LNCAP (cell line): ENCODE measurements at regions not wholly inside any gene's neighbourhood (a gene's known extent, or its start where the extent isn't known, plus 50 kb on each side); places are given as distances from the start of the nearest gene placed in this dataset.

ENCODE experiments used
- TF ChIP-seq, protein P1 (sequence below): fragments of 450-650 bp; IDR thresholded peaks from 2 replicates; pipeline ENCODE4 v1.5.1; 2017; ENCODE audit warnings: mild to moderate bottlenecking

DNA sequence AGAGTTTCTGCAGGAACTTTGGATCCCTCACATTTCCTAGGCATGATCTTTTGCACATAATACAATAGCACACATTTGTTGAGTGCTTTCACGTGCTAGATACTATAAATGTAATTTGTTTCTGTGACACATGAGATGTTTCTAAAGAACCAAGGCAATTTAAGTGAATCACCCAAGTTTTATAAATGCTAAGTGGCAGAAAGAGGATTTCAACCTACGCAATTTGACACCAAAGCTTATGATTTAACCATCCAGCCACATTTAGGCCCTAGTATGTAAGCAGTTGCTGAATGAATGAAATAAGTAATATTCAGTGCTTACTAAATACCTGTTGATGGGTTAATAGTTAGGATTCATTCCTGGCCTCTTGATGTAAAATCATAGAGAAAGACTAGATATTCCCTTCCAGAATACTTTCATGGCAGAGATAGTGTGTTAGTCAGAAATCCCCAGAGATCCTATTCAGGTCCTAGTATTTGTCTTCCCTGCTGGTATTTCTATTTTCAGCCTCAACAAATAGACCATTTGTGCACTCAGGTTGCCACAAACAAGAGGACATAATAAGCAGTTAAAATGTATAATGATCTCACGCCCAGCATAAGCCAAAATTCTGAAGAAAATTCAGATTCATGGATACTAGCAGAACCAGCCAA lies 572.6 kb downstream of the IPMK start:
- TF ChIP-seq, protein P1, sequence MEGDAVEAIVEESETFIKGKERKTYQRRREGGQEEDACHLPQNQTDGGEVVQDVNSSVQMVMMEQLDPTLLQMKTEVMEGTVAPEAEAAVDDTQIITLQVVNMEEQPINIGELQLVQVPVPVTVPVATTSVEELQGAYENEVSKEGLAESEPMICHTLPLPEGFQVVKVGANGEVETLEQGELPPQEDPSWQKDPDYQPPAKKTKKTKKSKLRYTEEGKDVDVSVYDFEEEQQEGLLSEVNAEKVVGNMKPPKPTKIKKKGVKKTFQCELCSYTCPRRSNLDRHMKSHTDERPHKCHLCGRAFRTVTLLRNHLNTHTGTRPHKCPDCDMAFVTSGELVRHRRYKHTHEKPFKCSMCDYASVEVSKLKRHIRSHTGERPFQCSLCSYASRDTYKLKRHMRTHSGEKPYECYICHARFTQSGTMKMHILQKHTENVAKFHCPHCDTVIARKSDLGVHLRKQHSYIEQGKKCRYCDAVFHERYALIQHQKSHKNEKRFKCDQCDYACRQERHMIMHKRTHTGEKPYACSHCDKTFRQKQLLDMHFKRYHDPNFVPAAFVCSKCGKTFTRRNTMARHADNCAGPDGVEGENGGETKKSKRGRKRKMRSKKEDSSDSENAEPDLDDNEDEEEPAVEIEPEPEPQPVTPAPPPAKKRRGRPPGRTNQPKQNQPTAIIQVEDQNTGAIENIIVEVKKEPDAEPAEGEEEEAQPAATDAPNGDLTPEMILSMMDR = no peak

DNA sequence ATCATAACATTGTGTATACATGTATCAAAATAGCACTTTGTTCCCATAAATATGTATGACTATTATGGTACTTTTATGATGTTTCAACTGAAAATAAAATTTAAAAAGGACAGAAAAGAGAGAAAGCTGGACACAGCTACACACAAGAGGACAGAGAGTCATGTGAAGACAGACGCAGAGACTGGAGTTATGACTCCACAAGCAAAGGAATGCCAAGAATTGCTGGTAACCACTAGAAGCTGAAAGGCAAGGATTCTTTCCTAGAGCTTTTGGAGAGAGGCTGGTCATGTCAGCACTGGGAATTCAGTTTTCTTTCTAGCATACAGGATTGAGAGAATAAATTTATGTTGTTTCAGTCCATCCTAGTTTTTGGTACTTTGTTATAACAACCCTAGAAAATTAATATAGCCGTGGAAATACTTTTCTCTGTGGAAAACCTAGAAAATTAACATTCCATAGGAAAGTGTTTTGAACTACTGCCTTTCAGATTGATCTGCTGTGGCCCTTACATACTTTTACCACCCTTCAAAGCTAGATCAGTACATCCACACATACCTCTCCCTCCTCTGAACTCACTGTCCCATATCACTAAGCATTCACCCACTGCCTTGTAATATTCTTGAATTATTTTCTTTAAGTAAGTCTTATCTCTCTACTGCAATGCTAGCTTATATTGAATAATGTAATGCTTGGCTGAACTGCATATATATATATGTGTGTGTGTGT lies 575.3 kb downstream of the IPMK start:
- TF ChIP-seq, protein P1 = no peak

DNA sequence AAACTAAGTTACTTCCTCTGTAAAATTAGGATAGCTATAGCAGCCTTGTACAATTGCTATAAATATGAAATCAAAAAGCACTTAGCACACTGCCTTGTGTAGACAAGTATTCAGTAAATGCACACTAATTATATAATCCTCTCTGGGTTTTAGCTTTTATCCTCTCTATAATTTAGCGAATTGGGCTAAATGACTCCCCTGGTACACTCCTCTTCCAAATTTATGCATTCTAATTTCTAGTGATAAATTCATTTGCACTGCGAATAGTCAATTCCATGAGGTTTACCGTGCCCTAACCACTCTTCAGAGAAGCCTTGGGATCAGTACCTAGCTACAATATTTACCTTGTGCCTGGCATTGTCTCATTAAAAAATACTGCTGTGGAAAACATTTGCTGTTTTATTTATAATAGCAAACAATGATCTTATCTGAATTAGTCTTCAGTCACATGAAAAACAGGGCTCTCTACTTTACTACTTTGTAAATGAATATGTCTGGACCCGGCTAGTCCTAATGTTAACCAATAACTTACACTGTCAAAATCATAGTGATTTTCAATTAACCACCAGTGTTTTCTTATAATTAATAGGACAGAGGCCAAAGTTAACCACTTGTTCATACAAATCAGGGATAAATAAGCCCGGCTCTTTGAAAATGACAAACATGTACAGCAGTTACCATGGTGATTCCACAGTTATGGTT lies 577.9 kb downstream of the IPMK start:
- TF ChIP-seq, protein P1 = no peak

DNA sequence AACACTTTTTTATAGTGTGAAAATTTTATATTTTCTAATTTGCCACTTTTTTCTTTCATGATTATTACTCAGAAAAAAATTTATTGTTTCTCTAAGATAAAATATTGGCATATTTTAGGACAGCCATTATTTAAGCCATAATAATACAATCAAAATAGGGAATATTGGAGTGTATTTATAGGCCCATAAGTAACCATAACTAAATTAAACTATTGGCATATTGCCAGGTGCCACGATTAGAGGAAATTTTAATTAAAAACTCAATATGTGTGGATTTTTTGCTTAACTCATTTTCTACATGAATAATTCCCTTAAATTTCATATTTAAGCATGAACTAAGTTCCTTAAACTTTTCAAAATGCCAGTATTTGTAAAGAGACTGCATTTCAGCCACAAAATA lies 587.8 kb downstream of the IPMK start:
- TF ChIP-seq, protein P1 = no peak

DNA sequence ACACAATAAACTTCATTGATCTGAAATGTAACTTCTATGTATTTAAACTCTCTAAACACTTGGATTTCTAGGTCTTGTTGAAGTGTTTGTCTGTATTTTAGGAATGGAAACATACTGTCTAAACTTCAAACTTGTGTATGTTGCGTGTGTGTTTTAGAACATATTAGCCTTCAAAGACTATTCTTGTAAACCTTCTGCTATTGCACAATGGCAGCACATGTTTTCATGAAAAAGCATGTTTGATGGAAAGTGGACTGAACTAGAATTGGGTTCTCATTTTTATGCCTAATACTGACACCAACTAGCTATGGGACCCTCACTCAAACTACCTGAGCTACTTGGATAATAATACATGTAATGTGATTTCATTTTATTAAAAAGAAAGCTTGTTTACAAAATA lies 592.6 kb downstream of the IPMK start:
- TF ChIP-seq, protein P1 = no peak

DNA sequence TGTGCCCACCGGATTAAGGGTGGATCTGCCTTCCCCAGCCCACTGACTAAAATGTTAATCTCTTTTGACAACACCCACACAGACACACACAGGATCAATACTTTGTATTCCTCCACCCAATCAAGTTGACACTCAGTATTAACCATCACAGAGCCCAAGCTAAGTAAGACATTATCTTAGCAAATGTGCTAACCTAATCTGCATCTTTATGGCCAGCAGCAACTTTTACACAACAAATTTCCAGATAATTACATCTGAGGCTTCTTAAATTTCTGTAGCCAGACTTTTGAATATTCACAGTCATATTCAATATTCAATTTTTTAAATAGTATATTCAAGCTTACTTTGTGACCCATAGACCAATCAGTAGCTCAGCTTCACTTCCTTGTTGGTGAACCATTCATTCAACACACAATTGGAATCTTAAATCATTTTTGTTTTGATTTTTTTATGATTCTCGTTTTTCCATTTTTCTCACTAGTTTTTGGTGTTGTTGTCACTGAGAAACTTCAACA lies 594.2 kb downstream of the IPMK start:
- TF ChIP-seq, protein P1 = no peak

DNA sequence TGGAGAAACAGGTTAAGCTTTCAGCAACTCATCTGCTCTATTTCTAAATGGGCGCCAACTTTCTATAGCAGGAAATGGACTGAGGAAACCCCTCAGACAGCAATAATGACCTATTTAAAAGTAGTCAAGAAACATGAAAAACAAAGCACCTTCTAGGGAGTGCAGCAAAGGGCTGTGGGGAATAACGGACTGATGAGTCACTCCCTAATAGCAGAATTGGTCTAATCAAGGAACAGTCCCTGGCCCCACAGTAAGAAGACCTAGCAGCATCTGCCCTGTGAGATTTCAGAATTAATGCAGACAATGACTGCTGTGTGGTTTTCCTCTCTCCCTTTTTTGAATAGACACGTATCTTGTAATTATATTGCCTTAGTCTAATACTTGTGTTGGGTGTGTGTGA lies 602.9 kb downstream of the IPMK start:
- TF ChIP-seq, protein P1 = no peak
